Neural cell (in vitro differentiated cells): ENCODE measurements at regions not wholly inside any gene's neighbourhood (a gene's known extent, or its start where the extent isn't known, plus 50 kb on each side); places are given as distances from the start of the nearest gene placed in this dataset.

ENCODE experiments used
- H2AFZ ChIP-seq: fragments of 200-600, 300-800 bp; sonication (generic), shearing (Covaris generic); 2 replicates; pipeline ENCODE4 v1.6.0; 2014; ENCODE audit warnings: low read depth, mild to moderate bottlenecking, antibody characterized with exemption, low read length, moderate library complexity
- H3F3A ChIP-seq: fragments of 200-600 bp; shearing (Covaris generic); 2 replicates; pipeline ENCODE4 v1.6.1; 2016; ENCODE audit warnings: mild to moderate bottlenecking, moderate library complexity, mixed read lengths, antibody characterized with exemption, low read length; ENCODE audit not compliant: insufficient read depth, poor library complexity, severe bottlenecking
- H3K27ac ChIP-seq: fragments of 200-600, 300-800 bp; sonication (generic), shearing (Covaris generic); 2 replicates; pipeline ENCODE4 v1.5.1; 2014; ENCODE audit warnings: mild to moderate bottlenecking, low read length, moderate library complexity
- H3K27me3 ChIP-seq: fragments of 300-800, 200-600 bp; sonication (generic), shearing (Covaris generic); 2 replicates; pipeline ENCODE4 v1.6.0; 2014; ENCODE audit warnings: mild to moderate bottlenecking, low read depth, low read length, moderate library complexity; ENCODE audit not compliant: insufficient read depth
- H3K36me3 ChIP-seq: fragments of 300-800, 200-600 bp; sonication (generic), shearing (Covaris generic); 2 replicates; pipeline ENCODE4 v1.5.1; 2014; ENCODE audit warnings: mild to moderate bottlenecking, antibody characterized with exemption, low read length, moderate library complexity; ENCODE audit not compliant: insufficient read depth
- H3K4me2 ChIP-seq: fragments of 300-800, 200-600 bp; sonication (generic), shearing (Covaris generic); 2 replicates; pipeline ENCODE4 v1.6.0; 2014; ENCODE audit warnings: mild to moderate bottlenecking, low read length
- H3K4me3 ChIP-seq: fragments of 300-800, 200-600 bp; sonication (generic), shearing (Covaris generic); 2 replicates; pipeline ENCODE4 v1.5.1; 2014; ENCODE audit warnings: mild to moderate bottlenecking, low read length, moderate library complexity
- H3K79me2 ChIP-seq: fragments of 200-600 bp; shearing (Covaris generic); replicated peaks from 2 replicates; pipeline ENCODE4 v1.6.0; 2014; ENCODE audit warnings: mild to moderate bottlenecking, low read length, moderate library complexity; ENCODE audit not compliant: insufficient read depth
- H3K9ac ChIP-seq: fragments of 300-800, 200-600 bp; sonication (generic), shearing (Covaris generic); 2 replicates; pipeline ENCODE4 v1.6.1; 2016; ENCODE audit warnings: mild to moderate bottlenecking, low read length, mixed read lengths
- H3K9me2 ChIP-seq: fragments of 200-600 bp; shearing (Covaris generic); 2 replicates; pipeline ENCODE4 v1.6.1; 2016; ENCODE audit warnings: mild to moderate bottlenecking, low read length, mixed read lengths; ENCODE audit not compliant: insufficient read depth
- H3K9me3 ChIP-seq: fragments of 200-600, 300-800 bp; sonication (generic), shearing (Covaris generic); 2 replicates; pipeline ENCODE4 v1.6.1; 2016; ENCODE audit warnings: mild to moderate bottlenecking, mixed run types, low read length, moderate library complexity, mixed read lengths
- H4K20me1 ChIP-seq: fragments of 200-600 bp; shearing (Covaris generic); 2 replicates; pipeline ENCODE4 v1.6.1; 2016; ENCODE audit warnings: mild to moderate bottlenecking, mixed run types; ENCODE audit not compliant: insufficient read depth
- CTCF ChIP-seq: fragments of 450-650 bp; IDR thresholded peaks from 2 replicates; pipeline ENCODE4 v1.5.1; 2014; ENCODE audit warnings: antibody characterized with exemption, mild to moderate bottlenecking, moderate library complexity; ENCODE audit not compliant: poor library complexity, severe bottlenecking
- EP300 ChIP-seq: fragments of 450-650 bp; conservative IDR thresholded peaks from 2 replicates; pipeline ENCODE4 v1.6.1; 2014; ENCODE audit warnings: antibody characterized with exemption, mild to moderate bottlenecking, moderate library complexity; ENCODE audit not compliant: poor library complexity, severe bottlenecking
- EZH2 ChIP-seq: fragments of 200-600, 300-800 bp; shearing (Covaris generic), sonication (generic); IDR thresholded peaks from 2 replicates; pipeline ENCODE4 v1.6.1; 2014; ENCODE audit warnings: antibody characterized with exemption, low read length, borderline replicate concordance, mild to moderate bottlenecking; ENCODE audit not compliant: insufficient read depth, poor library complexity, severe bottlenecking
- MXI1 ChIP-seq: fragments of 450-650 bp; conservative IDR thresholded peaks from 2 replicates; pipeline ENCODE4 v1.6.1; 2014; ENCODE audit warnings: antibody characterized with exemption, mild to moderate bottlenecking; ENCODE audit not compliant: poor library complexity, severe bottlenecking
- POLR2AphosphoS5 ChIP-seq: IDR thresholded peaks from 2 replicates; pipeline ENCODE4 v1.6.1; 2012
- RAD21 ChIP-seq: fragments of 450-650 bp; conservative IDR thresholded peaks from 2 replicates; pipeline ENCODE4 v1.6.1; 2014; ENCODE audit warnings: antibody characterized with exemption, mild to moderate bottlenecking, moderate library complexity
- REST ChIP-seq: IDR thresholded peaks from 2 replicates; pipeline ENCODE4 v1.6.1; 2012; ENCODE audit warnings: borderline replicate concordance
- SMC3 ChIP-seq: fragments of 450-650 bp; conservative IDR thresholded peaks from 2 replicates; pipeline ENCODE4 v1.6.1; 2014; ENCODE audit warnings: antibody characterized with exemption, mild to moderate bottlenecking, moderate library complexity; ENCODE audit not compliant: poor library complexity
- TAF1 ChIP-seq: IDR thresholded peaks from 2 replicates; pipeline ENCODE4 v1.6.1; 2012; ENCODE audit warnings: low read depth

GRCh38 chr6:98471444-98471843, 362.9 kb upstream of the POU3F2 start:
- Histone ChIP-seq H2AFZ (no peak overlapping the region), H3K79me2 (no peaks in the 10 kb centered on the region), H3K4me2 (no peak overlapping the region), H3K9ac (no peak overlapping the region), H3K36me3 (no peaks in the 10 kb centered on the region), H3F3A (no peaks in the 10 kb centered on the region), H3K27me3 (no peaks in the 10 kb centered on the region), H3K9me3 (no peaks in the 10 kb centered on the region), H3K9me2 (no peaks in the 10 kb centered on the region), H3K4me3 (no peak overlapping the region), H3K27ac (no peak overlapping the region), H4K20me1 (no peaks in the 10 kb centered on the region)
- TF ChIP-seq RAD21: no peak
- no peak for TF ChIP-seq REST
- TF ChIP-seq CTCF: no peak
- no peak for TF ChIP-seq SMC3
- TF ChIP-seq TAF1: no peak
- TF ChIP-seq EP300: no peak
- TF ChIP-seq POLR2AphosphoS5: no peak
- TF ChIP-seq MXI1: no peak
- no peak for TF ChIP-seq EZH2

GRCh38 chr6:98477231-98477630, 357.1 kb upstream of the POU3F2 start:
- H3K27me3 ChIP-seq: no peaks in the 10 kb centered on the region
- no peak overlapping the region for H3K4me2 ChIP-seq
- no peaks in the 10 kb centered on the region for H3K9me2 ChIP-seq
- H3K4me3 ChIP-seq: no peak overlapping the region
- H3K36me3 ChIP-seq: no peaks in the 10 kb centered on the region
- TF ChIP-seq SMC3 (no peak), POLR2AphosphoS5 (no peak), MXI1 (no peak), EZH2 (no peak), TAF1 (no peak), RAD21 (no peak), EP300 (no peak), REST (no peak), CTCF (no peak)
- H3K27ac ChIP-seq: no peak overlapping the region
- H3K9me3 ChIP-seq: no peaks in the 10 kb centered on the region
- H3K9ac ChIP-seq: no peak overlapping the region
- no peak overlapping the region for H2AFZ ChIP-seq
- H3F3A ChIP-seq: no peaks in the 10 kb centered on the region
- no peaks in the 10 kb centered on the region for H3K79me2 ChIP-seq
- no peaks in the 10 kb centered on the region for H4K20me1 ChIP-seq
